Astrocyte of the spinal cord (primary cell): ENCODE measurements at regions not wholly inside any gene's neighbourhood (a gene's known extent, or its start where the extent isn't known, plus 50 kb on each side); places are given as distances from the start of the nearest gene placed in this dataset.
A peak's percentile ranks its signal among the peaks of the same experiment; 100 is the strongest.

ENCODE experiments used
- DNase-seq: peaks from one replicate; pipeline ENCODE4 v3.0.0; 2011; ENCODE audit warnings: low read depth, low spot score
- H3K4me3 ChIP-seq: 2 replicates; pipeline ENCODE4 v1.5.1; 2011; ENCODE audit warnings: low read depth, mild to moderate bottlenecking, low read length, moderate library complexity
- in situ Hi-C: cut with HindIII; loops from 2 replicates; pipeline ENCODE4 v1.10.0; 2017; ENCODE audit warnings: low sequenced_read_pairs
- TF ChIP-seq, protein P1 (sequence below): IDR thresholded peaks from 2 replicates; pipeline ENCODE4 v1.5.1; 2012; ENCODE audit warnings: low read depth, mild to moderate bottlenecking, low read length, inconsistent platforms

DNA sequence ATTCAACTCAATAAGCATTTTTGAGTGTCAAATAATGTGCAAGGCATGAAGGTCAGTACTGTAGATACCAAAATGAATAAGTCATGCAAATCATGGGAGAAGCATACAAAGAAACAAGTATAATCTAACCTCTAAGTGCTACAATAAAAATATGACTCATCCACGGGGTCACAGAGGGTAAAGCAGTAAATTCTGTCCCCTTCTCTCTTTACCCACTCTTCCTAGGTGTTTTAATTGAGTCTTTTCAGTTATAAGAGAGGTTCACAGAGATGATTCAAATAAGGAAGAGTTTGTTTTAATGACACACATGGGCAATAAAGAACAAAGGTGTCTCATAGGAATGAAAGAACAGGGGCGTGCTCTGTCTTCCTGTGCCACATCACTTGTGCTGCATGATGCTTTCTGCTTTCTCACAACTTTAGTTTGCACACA is 71.5 kb upstream of the DAAM1 start:
- in situ Hi-C loops, result no loop called here
- DNase-seq, result no peak
- TF ChIP-seq, protein P1, sequence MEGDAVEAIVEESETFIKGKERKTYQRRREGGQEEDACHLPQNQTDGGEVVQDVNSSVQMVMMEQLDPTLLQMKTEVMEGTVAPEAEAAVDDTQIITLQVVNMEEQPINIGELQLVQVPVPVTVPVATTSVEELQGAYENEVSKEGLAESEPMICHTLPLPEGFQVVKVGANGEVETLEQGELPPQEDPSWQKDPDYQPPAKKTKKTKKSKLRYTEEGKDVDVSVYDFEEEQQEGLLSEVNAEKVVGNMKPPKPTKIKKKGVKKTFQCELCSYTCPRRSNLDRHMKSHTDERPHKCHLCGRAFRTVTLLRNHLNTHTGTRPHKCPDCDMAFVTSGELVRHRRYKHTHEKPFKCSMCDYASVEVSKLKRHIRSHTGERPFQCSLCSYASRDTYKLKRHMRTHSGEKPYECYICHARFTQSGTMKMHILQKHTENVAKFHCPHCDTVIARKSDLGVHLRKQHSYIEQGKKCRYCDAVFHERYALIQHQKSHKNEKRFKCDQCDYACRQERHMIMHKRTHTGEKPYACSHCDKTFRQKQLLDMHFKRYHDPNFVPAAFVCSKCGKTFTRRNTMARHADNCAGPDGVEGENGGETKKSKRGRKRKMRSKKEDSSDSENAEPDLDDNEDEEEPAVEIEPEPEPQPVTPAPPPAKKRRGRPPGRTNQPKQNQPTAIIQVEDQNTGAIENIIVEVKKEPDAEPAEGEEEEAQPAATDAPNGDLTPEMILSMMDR, result no peak
- H3K4me3 ChIP-seq, result no peak overlapping the region

DNA sequence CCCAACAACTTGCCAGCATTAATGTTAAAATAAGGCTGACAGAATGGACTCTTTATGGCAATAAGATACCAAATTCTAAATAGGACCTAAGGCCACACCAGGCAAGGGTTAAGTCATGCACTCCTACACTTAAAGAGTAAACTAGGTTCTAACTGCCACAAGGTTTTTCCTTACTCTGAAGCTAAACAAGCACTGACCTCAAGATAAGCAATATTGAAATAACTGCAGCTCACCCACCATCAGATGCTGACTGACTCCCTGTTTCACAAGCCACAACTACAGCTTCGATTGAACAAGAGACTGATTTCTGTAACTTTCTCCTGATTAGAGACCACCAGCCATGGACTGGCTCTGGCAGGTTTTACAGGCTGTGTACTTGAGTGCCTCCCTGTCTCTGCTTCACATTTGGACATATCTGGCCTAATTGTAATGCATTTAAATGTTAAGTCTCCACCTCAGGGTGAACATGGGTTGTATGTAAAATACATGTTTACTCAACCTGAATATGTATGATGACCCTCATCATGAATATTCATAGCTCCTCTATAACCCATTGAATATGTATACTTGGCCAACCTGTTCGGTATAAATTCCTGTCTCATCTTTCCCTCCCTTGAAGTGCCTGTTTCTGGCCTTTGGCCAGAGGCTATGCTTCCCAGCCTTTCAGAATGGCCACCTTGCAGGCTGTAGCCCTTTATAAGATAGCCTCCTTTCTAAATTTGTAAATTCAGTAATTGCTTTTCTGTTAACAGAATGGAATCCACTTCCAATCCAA is 70.5 kb upstream of the DAAM1 start:
- no peak for DNase-seq
- no peak overlapping the region for H3K4me3 ChIP-seq
- in situ Hi-C loops, result no loop called here
- TF ChIP-seq, protein P1, result no peak

DNA sequence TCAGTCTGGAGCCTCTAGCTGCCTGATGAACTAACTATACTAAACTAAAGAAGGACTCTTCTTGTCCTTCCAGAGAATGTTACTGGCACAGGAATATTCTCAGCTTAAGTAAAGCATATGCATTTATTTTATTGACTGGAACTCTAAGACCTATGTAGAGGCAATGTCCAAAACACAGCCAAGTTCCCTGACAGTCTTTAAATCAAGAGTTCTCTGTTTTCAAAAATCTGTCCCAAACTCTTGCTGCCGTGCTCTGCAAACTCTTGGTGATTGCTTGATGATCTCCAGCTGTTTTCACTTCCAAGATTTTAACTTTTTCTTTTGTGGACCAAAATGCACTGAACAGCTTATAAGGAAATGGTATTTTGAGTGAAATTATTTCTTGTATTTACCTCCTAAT is 67.5 kb upstream of the DAAM1 start:
- TF ChIP-seq, protein P1, result no peak
- in situ Hi-C loops, result no loop called here

DNA sequence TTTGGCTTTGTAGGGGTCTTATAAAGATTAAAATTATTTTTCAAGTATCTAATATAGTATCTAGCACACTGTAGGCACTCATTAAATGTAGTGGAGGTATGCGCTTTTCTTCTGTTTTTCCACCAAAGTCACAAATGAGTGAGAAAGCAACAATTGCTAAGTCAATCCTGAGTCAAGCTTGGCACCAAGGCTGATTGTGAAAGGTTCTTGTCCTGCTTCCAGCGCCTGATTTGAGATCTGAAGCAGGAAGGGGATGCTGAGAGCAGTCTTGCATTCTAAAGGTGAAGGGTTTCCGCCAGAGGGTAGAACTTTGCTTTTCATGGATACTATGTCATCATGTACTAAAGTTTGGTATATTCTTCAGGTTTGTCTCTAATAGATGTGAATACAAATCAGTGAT is 64.9 kb upstream of the DAAM1 start:
- TF ChIP-seq, protein P1, result no peak
- in situ Hi-C loops, result no loop called here
- H3K4me3 ChIP-seq, result no peak overlapping the region
- no peak for DNase-seq

More for the DNA sequence above, 67.5 kb upstream of the DAAM1 start:
- no peak overlapping the region for H3K4me3 ChIP-seq
- DNase-seq, result no peak

DNA sequence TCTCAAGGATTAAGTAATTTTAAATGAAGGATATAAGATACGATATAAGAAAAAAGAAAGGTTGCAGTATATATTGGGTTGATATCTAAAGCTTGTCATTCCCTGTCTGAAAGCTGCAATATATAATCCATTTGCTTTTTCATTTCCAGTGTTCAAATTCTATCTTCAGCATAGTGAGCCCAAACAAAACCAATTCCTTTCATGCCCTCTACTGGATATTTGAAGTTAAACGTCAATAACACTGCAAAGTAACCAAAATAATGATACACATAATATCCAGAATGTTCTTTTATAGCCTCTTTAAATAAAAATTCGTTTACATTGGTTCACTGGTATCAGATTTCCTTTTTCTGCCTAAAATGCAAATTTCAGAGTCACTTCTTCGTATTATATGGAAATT is 64.5 kb upstream of the DAAM1 start:
- in situ Hi-C loops, result no loop called here
- H3K4me3 ChIP-seq, result no peak overlapping the region
- peak; percentile 35 for DNase-seq
- TF ChIP-seq, protein P1, result peak; percentile 29

DNA sequence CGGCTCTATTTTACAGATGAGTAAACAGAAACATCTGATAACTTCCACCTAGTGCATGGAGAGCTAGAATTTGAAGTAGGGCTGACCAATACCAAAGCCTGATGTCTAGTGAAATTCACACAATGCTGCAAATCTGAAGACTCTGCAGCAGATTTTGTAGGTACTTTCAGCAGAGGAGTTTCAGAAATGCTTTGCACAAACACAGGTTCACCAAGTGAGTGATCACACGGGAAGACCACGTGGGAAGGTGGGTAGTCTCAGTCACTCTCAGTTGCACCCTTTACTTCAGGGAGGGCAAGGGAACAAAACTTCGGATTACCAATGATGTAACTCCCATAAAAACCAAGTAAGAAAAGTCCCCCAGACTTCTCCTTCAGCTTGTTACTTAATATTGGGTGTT is 63.3 kb upstream of the DAAM1 start:
- no peak for DNase-seq
- H3K4me3 ChIP-seq, result no peak overlapping the region
- TF ChIP-seq, protein P1, result no peak
- in situ Hi-C loops, result no loop called here
